Activated CD4-positive, alpha-beta T cell treated with anti-CD3 and anti-CD28 coated beads, Interleukin-10, Interleukin-2, amounts not matched to agents 100 ng/mL and 50 ng/mL, durations not matched to agents 16 hours and 8 hours (primary cell): ENCODE measurements at regions not wholly inside any gene's neighbourhood (a gene's known extent, or its start where the extent isn't known, plus 50 kb on each side); places are given as distances from the start of the nearest gene placed in this dataset.
A peak's percentile ranks its signal among the peaks of the same experiment; 100 is the strongest.

Experiments used
- DNase-seq: peaks from one replicate; pipeline ENCODE4 v3.0.0-alpha.2; 2020

DNA sequence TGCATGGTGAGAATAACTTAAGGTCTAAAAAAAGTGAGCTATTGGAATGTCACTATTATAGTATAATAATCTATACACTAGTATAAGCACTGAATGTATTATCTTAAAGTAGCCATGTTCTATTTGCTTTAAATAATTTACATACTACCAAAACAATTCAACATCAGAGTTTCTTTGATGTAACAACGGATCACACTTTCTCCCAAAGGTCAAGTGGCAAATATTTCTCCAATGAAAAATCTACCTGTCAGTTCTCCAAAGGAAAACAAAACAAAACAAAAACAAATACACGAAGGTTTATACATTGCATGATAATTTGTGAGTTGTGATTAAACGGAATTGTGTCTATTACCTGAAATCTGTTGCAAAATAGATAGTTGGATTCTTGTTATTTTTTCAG is 581.4 kb downstream of the USP25 start:
- DNase-seq: no peak

DNA sequence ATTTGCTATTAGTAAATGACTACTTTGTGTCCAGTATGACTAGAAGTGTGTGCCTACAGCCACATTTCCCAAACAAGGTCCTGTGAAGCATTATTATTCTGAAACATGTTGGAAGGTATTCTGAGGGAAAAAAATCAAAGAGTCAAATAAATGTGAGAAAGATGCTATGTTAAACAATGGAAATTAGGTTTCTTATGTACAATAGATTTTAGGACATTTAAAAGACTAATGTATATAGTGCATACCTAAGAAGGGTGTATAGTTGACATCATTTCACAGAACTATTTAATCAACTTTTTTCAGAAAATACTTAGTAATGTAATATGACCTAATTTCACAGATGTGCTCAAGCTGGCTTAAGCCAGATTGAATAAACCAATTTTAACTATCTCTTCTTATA is 582.5 kb downstream of the USP25 start:
- DNase-seq: no peak

DNA sequence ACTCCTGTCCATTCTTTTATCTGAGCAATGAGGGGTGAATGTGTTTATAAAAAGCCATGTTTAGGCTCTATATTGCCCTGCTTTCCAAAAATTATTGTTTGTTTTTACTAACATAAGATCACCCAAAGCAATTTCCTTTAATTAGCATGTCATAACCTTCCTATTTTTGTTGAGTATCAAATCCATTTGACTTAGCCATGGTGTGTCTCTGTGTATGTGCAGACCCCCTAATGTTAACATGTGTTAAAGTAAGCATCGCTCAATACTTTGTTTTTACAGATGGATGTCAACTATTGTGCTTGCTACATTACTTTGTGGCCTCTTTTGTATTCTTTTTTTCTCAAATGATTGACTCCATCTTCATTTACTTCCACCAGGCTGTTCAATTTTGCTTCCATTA is 585.4 kb downstream of the USP25 start:
- DNase-seq: no peak

DNA sequence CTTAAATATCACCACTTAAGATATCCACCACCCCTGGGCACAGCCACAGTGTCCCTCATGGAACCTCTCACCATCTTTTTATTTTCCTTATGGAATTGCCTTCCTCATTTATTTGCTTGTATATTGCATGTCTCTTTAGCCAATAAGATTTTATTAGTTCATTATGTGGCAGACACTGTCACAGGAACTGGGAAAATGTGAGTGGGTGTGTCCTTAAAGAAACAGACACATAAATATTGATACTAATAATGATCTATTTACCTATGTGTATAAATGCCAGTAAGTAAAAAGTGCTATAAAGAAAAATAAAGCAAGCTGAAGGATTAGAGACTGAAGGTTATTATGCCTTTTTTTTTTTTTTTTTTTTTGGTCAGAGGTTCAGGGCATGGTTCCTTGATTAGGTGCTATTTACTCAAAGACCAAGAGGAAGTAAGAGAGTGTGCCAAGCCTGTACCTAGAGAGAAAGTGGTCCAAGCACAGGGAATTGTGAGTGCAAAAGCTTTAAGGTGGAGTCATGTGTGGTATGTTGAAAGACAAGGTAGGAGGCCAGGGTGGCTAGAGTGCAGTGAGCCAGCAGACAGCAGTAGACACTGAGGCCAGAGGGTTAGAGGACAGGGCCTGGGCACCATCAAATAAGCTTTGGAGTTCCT is 589.0 kb downstream of the USP25 start:
- DNase-seq: no peak

DNA sequence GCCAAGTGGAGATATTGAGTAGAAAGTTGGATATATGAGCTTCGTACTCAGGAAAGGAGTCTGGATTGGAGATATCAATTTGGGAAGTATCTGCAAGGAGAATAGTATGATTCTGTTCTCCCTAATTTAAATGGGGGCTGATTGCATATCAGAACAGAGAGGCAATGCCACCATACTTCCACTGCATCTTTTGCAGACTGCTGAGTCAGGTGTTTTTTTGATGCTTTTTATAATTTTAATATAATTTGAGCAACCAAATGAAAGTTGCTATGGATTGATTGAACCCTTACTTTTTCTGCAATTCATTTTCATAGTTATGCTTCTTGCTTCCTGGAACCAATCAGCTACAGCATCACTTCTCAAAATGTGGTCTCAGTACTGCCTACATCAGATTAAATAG is 590.3 kb downstream of the USP25 start:
- DNase-seq: no peak

DNA sequence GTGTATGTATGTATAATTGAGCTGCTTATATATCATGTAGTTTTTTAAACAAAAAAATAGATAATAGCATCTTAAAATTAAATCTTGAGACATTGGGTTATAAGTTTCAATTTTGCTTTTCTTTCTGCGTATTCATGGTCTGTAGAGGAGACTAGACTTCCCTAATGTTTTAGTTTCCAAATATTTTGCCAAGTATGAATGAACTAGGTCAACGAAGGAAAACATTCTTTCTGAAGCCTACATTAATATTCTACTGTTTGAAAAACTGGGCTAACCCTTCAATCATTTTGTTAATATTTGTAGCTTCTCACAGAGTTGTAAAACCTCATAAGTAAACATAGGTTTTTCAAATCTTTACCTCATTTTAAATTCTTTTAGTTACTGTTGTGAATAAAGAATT is 592.7 kb downstream of the USP25 start:
- no peak for DNase-seq

DNA sequence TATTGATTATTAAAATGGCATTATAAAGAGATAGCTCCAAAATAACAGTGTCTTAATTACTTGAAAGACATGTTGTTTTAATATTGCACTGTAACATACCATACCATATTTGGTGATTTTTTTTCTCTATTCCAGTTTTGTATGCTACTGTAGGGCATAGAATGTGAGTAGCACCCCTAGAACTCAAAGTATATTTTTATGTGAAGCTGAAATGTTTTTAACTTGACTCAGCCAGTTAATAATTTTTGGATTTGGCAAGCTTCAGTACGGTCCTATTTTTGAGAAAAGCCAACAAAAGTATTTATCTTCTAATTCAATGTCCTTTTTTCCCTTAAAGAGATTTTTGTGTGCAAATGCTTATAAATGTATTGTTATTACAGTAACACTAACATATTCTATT is 593.8 kb downstream of the USP25 start:
- DNase-seq: no peak

DNA sequence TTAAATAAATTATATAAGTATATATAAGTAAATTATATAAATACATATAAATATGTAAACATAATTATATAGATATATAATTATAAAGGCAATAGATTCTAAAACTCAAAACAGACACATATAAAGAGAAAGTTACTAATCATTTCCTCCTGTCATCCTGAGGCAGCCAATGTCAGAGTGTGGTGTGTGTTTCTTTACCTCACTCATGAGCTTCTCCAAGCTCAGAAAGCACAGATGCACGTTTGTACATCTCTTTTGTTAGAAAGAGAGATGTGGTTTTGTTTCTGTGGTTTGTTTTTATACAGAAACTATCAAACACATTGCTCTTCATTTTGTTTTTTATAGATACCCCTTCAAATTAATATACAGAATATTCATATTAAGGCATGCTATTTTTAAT is 594.8 kb downstream of the USP25 start:
- no peak for DNase-seq

DNA sequence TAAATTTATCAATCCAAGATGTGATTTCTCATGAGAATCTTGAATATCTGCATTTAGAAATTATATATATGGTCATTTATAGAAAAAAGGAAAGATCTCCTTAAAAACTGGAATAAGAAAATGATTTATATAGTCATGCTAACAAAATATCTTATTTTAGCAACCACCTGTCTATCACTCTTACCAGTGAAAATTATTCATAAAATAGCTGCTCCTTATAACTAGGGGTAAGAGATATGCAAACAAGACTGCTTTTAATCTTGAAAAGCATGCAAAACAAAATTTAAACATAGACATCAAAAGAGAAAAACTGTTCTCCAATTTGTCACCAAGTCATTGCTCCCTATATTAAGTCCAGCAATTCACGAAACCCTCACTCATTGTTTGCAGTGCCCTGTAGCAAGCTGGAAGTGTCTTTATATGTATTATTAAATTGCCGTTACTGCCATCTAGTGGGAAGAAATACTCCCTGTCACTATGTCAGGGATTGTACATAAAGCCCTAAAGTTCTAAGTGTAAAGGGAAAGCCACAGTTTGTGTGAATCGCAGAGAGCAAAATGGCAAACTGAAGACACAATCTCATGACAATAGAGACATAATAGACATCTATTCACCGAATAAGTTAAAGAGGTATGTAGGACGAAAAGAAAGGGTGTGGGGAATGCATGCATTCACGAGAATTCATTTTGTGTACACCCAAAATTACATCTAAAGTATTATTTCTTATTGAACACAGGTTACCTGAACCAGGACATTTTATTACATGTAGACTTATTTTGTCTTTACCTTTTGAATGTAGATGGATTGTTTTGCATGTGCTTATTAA is 600.5 kb downstream of the USP25 start:
- DNase-seq: peak; percentile 51

DNA sequence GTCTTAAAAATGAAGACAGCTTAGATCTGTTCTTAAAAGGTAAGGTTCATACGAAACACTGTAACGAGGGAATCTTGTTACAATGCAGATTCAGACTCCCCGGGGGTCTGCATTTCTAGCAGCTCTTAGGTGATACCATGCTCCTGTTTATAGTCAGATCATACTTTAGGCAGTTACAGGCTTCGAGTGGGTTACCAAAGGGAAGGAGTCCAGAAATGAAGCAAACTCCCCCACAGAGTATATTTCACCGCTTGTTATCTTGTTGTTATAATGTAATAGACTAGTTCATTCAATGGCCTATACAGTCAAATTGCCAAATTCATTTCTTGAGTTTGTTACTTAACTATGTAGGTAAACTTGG is 601.1 kb downstream of the USP25 start:
- DNase-seq: no peak

DNA sequence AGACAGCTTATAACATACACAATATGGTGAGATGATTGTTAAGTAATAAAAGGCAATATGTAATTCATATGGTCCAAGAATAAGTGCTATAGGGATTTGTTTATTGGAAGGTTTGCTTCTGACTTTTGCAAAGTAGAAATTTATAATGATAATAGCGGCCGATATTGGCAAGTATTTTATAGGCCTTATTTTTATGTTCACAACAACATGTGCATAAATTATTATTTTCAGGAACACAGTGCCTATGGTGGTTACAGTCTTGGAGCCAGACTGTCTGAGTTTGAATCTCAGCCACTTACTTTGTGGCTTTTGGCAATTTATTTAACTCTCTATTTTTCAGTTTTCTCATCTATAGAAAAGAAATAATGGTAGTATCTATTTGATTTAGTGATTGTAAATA is 607.5 kb downstream of the USP25 start:
- DNase-seq: no peak

DNA sequence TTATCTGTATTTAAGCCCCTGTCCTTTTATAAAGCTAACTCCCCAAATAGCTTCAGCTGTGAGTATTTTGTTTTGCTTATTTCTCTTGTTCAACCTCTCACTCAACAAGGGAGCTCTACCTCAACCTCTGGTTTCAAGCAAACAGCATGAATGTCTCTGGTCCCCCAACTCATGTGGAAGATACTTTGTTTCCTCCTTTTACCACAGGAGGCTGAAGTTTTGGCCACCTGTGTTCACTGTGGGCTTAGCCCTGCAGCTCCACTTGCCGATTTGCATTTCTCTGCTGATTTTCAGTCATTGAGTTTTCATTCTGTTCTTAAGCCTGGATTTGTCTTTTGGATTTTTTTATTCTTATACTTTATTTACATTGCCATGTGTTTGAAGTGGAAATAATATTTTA is 613.1 kb downstream of the USP25 start:
- DNase-seq: no peak

DNA sequence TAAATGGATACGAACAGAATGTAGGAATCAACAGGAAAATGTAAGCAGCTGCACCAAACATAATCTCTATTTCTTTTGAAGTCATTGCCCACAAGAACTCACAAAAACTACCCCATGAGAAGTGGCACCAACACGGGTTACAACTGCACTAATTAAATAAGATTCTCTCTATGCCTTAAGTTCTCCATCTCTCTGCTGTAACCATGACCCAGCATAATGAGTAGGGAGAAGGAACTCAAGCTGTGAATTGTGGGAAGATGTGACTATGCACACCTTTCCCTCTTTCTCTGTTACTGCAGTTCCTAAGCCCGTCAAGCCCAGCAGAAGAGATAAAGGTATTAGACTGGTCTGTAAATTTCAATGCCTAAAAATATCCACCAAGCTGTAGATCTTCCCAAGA is 614.0 kb downstream of the USP25 start:
- DNase-seq: no peak

DNA sequence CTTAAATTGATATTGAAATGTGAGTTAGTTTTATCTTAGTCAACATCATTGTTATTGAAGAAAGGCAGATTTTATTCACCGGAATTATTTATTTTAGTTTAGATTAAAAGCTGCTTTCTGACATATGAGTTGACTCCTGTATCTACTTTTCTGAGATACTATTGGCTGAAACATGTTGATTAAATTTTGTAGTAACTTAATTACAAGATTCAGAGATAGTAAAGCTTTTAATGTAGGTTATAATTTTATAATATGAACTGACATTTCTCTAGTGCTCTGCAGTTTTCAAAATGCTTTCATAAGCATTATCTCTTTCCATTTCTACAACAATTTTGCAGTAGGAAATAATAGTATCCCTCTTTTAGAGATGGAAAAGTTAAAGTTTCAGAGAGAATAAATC is 616.0 kb downstream of the USP25 start:
- DNase-seq: no peak

DNA sequence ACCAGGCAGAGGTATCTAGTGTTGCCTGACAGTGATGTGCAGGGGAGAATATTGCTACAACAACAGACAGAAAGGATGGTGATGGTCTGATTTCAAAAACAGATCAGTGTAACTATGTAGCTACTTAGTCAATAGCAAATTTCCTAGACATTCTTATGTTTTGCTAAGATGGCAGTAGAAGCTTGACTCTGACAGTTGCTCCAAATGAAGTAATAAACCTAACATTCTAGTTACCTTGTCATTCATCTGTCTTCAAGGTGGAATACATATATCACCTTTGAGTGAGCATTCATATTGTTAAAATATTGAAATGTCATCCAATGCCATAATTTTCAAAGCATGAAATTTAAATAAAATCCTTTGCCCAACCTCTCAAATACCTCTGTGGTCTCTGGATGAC is 617.4 kb downstream of the USP25 start:
- no peak for DNase-seq

DNA sequence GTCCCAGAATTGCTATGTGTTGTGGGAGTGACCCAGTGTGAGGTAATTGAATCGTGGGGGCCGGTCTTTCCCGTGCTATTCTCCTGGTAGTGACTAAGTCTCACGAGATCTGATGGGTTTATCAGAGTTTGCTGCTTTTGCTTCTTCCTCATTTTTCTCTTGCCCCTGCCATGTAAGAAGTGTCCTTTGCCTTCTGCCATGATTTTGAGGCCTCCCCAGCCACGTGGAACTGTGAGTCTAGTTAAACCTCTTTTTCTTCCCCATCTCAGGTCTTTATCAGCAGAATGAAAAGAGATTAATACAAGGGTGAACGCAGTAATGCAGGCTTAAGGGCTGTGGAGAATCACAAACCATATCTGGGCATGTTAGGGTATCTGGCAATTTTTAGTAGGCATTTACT is 624.0 kb downstream of the USP25 start:
- no peak for DNase-seq

DNA sequence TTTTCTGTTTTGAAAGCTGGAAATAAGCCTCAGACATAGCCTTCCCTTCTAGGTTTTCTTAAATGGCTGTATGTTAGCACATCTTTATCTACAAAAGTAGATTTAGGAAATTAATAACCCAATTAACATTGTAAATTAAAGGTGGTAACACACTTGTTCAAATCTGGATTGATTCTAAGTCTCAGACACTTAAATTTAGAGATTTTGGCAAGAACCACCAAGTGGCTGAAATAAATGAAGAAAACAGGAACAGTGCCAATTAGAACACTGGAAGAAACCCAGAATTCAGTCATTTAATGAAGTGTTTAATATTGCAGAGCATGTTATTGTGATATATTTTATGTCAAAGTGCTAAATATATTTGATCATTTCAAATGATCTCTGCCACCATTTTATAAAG is 628.2 kb downstream of the USP25 start:
- no peak for DNase-seq

DNA sequence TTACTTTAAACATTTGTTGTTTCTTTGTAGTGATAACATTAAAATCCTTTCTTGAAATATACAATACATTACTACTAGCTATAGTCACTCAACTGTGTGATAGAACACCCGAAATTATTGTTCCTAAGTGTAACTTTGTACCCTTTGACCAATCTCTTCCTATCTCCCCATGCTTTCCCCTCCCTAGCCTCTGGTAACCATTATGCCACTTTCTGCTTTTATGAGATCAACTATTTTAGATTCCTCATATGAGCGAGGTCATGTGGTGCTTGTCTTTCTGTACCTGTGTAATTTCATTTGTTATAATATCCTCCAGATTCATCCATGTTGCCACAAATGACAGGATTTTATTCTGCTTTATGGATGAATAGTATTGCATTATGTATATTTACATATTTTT is 629.0 kb downstream of the USP25 start:
- DNase-seq: no peak

DNA sequence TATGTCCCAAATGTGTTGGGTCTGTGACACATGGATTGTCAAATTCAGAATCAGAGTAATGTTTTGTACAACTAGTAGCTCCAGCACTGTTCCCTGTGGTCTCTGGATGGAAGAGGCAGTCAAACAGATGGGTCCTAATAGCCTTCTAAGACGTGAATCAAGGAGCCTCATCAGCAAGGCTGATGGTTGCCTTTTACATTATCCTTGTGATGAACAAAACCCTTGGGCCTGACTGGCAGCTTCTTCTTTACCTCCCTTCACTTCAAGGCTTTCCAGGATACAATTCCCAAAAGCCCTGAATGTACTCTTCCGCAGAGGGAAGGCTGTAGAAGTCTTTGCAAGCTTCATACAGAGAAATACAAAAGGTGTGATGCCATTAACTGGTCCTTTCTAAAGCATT is 633.3 kb downstream of the USP25 start:
- DNase-seq: no peak

DNA sequence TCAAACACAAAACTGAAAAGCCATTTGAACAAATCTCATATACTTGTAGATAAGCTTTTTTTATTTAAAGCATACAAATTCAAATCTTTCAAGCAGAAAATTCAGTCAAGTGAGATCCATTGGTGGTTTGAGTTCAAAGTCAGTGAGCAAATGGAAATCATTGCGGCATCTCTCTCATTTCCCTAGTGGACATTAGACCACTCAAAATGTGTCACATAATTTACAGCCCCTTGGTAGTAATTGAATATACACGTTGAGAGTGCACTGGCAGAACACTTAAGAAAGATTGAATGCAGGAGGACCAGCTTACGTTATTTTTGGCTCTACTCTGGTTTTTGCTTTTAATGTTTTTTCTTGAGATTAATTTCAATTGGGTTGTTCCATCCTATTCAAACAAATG is 633.7 kb downstream of the USP25 start:
- no peak for DNase-seq

DNA sequence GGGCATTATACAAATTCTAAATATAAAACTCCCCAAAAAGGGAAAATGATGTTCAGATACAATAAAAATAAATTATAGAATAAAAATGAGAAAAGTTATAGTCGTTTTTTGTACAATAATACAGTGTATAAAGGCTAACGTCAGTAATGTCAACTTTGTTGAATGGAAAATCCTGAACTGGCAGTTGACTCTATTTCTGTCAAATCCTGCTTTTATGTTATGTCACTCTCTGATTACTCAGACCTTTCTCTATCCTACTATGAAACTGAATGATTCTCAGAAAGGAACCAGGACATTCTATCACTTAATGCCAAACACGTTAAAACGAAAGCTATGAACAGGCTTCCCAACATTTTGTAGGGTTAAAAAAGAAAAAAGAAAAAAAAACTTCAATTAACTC is 636.4 kb downstream of the USP25 start:
- DNase-seq: no peak

DNA sequence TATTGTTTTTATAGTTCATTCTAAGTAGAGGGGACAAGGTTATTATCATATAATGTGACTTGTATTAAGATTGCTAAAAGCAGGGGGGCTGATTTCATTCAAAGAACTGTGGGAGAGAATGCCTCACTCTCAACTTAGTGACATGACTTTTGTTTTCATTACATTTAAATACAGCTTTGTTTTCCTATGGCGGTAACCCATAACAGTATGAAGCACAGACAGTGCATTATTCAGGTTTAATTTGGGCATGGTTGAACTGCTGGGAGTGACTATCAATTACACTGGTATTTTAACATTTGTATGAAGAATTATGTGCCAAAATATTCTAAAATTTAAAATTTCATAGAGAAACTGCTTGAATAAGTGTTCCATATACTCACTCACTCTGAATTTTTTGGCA is 637.3 kb downstream of the USP25 start:
- DNase-seq: no peak

DNA sequence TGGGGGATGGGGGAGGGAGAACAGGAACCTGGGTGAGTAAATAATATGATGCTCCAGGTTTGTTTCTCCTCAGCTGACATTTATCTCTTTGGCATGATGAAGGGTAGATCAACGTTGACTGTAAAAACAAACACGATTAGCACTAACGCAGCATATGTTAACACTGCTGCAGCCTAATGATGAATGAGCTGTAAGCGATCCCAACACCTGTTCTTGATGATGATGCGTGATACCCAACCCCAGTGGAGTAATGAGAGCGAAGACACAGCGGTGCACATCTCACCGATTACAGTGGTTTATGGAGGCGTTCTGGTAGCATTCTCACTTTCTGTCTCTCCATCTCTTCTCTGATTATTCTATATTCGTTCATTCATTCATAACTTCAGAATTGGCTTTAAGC is 640.4 kb downstream of the USP25 start:
- DNase-seq: no peak

DNA sequence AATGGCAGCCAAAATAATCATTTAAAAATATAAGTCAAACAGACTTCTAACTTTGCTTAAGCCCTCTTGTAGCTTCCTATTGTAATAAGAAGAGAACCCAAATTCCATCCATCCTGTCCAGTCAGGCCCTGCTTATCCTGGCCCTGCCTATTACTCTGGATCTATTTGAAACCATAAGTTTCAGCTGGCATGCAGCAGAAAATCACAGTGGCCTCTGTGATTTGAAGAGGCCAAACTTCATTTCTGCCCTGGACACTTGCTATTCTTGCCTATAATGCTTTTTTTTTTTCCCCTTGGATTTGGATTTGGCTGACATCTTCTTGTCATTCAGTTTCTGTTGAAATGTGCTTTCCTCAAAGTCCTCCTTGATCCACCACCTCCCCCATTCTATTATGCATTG is 642.8 kb downstream of the USP25 start:
- DNase-seq: no peak

DNA sequence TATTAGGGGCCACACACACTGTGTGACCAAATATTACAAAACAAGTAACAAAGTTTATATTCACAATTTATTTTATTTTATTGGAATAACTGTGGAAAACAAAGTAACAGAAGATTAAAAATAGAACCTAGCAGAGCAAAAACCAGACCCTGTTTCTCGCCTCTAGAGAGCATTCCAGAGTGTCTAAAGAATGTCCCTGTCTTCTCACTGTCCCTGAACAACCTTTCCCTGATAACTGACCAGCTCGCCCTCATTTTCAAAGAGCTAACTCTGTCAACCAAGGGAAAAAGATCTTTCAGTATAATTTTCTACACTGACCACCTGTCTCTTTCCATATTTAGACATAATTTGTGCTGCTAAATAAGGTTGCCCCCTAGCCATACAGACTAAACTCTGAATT is 646.9 kb downstream of the USP25 start:
- no peak for DNase-seq
